ENCODE measurements at regions not wholly inside any gene's neighbourhood (a gene's known extent, or its start where the extent isn't known, plus 50 kb on each side); places are given as distances from the start of the nearest gene placed in this dataset.
"Not testable (repeated sequence)": the region's sequence is repeated elsewhere in the genome, so short reads cannot be mapped to it uniquely, and the experiment has no call there.

DNA sequence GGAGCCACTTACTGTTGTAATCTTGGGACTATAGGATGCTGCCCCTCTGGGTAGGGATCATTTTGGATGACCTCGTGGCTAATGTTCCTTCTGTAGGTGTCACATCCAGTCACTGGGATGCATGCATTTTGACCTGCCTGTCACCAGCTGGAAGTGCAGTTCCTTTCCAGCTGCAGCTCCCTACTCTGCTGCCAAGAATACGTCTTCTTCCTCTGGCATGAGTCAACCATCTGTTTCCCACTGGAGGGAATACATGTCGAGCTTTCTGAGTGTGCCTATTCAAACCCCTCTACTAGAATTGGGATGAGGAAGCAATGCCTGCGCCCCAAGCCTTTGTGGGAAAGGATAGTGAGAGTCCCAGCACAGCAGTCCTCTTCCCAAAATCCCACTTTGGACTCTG lies 415.5 kb upstream of the ADAMTS5 start:
- DNase-seq = no peak

DNA sequence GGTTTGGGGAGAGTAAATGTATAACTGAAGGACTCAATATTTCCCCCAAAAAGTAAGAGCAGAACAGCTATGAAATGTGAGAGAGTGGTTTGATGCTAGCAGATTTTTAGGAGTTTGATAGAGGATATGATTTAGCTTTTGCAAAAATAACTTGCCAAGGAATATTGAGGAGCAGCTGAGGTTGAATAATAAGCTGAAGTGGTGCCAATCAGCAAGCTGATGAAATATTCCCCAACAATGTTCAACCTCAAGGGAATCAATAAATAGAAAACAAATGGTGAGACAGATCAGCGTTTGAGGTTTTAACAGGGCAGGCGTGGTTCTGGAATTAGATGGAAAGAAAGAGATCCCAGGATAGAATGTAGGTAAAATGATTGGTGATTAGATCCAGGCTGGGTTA lies 413.4 kb upstream of the ADAMTS5 start:
- no peak for DNase-seq

DNA sequence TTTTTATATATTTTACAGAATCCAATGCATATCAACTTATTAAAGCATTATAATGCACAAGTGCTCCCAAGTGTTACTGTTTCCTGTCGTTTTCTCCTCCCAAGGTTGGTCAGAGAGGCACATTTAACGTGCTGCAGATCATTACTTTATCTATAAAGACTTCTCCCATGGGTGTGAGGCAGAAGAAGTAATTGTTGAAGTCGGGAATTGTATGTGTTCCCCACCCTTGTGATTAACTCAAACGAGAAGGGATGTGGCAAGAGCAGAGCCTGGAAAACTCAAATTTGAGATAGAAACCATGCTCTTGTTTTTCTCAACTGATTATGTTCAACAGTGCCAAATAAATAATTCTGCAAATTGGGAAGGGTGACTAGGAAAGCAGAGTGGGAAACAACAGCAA lies 412.5 kb upstream of the ADAMTS5 start:
- DNase-seq = no peak

DNA sequence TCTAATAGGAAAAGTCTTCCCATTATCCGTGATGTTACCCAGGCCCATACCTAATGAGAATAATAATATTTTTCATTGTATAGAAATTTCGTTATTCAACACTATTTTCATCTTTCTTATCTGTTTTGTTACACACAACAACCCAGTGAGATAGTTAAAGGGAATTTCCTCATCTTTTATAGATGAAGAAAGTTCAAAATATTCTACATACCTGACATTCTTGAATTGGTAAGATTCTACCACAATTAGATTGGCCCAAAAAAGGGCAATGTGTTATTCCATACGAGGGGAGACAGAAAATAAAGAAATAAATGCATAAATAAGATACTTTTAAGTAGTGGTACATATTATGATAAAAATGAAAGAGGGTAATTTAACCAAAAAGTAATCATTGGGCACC lies 405.5 kb upstream of the ADAMTS5 start:
- DNase-seq = no peak

DNA sequence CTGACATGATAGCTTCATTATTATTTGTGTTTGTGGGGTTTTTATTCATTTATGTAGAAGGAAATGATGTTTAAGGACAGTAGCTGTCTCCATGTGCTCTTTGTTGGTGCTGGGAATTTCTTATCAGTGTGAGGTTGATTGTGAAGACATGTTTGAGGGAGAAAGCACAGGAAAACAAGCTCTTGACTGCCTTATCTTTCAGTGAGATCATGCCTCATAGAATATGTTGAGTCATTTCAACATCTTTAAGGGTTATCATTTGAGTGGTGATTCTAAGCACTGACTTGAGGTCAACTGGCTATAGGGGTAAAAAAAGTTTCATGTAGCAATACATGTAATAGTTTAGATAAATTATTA lies 405.1 kb upstream of the ADAMTS5 start:
- DNase-seq = no peak

DNA sequence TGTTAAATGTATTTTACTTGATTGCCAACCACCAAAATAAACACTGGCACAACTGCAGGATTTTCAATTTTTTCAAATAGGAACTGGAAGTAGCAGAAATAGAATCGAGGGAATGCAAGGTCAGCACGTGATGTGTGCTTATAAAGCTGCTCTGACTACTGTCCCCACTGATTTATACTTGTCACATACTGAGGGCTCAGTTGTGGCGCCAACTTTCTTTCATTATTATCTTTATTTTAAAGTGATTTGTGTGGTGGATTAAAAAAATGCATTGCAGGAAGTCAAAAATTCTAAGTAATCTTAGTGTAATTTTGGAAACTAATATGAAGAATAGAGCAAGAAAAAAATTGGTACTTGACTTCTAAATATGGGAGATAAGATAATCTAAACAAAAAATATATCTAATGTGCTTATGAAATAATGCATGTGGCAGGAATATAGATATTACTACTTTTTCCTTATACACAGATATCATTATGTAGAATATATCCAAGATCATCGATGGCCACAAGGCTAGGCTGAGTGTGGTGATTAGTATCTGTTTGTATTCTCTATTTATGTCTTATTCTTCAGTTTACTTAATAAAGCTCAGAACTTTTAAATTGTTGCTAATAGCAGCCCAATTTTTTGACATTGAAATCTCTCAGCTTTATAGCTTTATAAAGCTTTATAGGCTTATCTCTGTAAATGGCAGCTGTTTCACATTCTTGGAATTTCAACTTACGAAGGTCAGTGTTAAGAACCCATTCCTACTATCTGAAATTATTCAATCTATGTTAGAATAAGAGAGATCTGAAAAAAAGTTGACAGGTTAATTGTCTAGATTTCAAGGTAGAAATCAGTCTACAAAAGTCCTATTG lies 404.5 kb upstream of the ADAMTS5 start:
- no peak for DNase-seq

GRCh38 chr21:27369978-27370571 lies 403.2 kb upstream of the ADAMTS5 start:
- no peak for DNase-seq

GRCh38 chr21:27369234-27369633 lies 402.3 kb upstream of the ADAMTS5 start:
- no peak for DNase-seq

DNA sequence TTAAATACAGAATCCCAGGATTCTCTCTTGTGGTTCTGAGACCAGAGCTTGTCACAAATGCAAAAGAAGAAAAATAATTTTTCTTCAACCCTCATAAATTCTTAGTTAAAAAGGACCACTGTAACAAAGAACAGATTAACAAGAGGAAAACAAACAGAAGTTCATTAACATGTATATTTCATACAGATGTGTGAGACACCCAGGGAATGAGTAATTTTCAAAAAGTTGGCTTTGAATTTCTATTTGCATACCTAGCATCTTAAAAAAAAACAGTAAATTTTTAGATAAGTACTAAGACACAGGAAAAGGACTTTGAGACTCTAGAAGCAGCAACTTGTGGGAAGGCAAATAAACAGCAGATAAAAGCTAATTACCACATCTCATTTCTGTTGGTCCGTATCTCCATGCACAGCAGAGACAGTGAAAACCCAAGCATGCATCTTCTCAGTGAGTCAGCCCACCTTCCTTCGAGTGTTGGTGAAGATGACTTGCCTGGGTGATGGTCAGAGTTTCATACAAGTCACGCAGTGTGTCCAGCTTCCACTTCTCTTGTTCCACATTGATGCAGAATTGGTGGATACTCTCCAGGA lies 399.9 kb upstream of the ADAMTS5 start:
- DNase-seq = no peak

DNA sequence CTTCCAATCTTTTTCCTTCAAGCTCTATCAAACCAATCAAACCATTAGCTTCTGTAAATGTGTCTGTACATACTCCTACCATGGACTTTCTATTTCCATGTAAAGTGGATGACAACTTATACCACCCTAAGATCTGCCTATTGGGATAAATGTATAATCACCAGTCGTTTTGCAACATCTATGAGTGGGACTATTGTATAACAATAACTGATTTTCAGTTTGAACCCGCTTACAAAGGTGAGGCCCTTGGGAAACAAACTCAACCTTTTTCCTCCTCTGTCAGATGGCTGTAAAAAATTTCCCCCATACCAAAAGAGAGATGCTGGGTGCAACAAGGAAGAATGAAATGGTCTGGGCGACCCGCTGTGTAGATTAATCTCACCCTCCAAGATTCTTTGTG lies 399.1 kb upstream of the ADAMTS5 start:
- DNase-seq = no peak

DNA sequence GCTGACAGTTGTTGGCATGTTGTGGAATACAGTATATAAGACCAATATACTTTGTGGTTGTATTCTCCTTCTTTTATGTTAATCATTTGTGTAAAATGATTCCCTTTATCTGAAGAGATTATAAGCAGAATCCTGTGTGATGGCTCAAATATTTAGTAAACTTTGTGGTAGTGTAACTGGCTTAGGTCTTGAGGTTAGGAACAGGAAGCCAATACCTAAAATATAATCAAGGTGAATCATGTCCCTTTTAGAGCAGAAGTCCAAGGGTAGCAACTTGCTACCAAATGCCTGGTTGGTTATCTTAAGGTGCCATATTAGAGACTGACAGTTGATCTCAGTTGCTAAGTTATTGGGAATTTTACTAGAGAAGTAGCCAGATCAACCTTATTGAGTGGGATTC lies 398.5 kb upstream of the ADAMTS5 start:
- no peak for DNase-seq

GRCh38 chr21:27363719-27364477 lies 397.0 kb upstream of the ADAMTS5 start:
- DNase-seq = no peak

DNA sequence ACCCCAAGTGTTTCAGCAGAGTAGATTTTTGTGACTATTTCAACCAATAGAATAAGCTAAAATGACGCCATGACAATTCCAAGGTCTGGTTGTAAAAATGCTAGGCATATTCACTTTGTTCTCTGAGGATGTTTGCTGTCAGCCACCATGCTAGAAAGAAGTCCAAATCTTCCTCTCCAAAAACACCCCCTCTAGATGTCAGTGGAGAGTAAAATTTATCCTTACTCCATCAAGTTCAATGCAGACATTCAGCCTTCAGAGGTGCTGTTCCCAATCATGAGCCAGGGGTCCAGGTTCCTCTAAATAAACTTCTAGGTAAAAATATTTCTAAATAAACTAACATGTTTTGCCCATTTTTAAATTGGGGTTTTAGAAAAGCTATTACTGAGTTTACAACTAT lies 395.4 kb upstream of the ADAMTS5 start:
- DNase-seq = no peak

GRCh38 chr21:27359141-27359540 lies 392.3 kb upstream of the ADAMTS5 start:
- no peak for DNase-seq

GRCh38 chr21:27352885-27353284 lies 386.0 kb upstream of the ADAMTS5 start:
- no peak for DNase-seq

- no peak for DNase-seq
These were observed 379.2 kb upstream of the ADAMTS5 start for GRCh38 chr21:27346041-27346448.

DNA sequence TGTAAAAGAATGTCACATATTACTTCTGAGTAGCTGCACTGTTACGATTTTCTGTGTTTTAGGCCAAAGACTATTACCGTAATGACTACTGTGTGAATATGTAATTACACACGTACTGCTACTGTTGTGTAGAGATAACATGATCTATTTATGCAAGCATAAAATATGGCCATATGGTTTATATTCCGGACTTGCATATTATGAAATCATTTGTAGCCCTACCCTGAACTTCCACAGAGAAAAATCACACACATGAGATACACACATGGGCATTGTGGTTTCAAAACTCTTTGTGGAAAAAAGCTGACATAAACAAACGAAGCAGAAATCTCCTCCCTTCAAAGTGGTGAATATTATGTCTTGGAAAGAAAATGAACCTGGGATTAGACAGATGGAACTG lies 373.0 kb upstream of the ADAMTS5 start:
- no peak for DNase-seq

DNA sequence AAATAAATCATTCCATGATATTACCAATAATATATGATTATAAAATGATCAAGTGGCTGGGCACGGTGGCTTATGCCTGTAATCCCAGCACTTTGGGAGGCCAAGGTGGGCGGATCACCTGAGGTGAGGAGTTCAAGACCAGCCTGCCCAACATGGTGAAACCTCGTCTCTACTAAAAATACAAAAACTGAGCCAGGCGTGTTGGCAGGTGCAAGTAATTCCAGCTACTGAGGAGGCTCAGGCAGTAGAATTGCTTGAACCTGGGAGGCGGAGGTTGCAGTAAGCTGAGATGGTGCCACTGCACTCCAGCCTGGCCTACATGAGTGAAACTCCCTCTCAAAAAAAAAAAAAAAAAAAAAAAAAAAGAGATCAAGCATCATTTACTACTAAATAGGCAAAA lies 371.1 kb upstream of the ADAMTS5 start:
- DNase-seq = not testable (repeated sequence)

DNA sequence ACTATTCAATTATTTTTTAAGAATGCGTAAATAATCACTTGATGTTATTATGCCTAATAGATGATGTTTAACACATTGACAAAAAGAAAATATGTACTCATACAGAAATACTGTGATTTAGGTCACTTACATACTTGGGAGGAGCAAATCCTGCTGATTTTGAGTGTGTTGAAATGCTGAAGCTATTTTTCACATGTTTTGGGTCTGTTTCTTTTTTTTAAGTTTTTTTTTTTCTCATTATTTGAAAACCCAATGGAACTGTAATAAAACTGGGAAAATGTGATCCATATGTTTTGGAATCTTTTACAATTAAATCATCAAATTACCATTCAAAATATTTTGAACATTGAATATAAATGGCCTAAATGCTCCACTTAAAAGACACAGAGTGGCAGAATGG lies 366.2 kb upstream of the ADAMTS5 start:
- no peak for DNase-seq

DNA sequence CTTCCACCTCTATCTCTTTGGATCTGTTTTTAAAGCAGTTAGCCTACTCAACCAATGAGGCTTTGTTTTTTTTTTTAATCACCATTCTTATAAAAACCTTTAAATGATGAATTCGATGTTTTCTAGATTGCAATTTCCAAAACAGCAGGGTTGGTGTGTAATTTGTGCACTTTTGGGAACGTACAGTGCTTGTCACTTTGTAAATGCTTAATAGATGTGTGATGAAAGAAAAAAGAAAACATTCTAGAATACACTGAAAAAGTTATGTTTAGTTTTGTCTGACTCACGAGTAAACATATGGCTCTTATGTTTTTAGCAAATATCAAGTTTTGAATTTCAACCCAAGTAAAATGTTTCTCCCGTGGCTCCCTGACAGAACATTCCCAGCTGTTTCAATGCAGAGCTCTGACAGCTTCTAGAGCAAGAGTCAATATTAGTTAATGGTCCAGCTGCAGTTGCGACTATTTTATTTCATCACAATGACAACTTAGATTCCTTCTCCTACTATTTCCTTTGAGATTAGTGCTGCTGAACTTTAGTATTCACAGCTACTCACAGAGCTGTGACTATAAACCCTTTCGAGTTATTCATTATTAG lies 362.5 kb upstream of the ADAMTS5 start:
- no peak for DNase-seq

GRCh38 chr21:27326301-27326700 lies 359.4 kb upstream of the ADAMTS5 start:
- DNase-seq = no peak

DNA sequence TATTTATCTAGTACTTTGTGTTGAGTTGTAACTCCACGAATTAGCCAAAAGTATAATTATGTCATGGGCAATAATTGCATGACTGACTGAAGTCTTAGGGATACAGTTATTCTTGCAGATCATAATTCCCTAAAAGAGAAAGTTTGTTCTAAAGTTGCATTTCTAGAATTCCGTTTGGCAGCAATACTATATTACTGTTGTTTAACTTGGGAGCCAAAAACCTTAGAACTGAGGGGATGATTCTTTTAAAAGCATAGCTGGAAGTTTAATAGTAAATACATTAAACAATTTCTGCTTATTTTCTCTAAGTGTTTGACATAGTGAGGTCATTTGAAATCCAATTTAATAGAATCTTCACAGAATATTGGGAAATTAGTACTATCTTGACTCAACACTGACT lies 356.4 kb upstream of the ADAMTS5 start:
- no peak for DNase-seq

- DNase-seq = no peak
These were observed 354.9 kb upstream of the ADAMTS5 start for GRCh38 chr21:27321791-27322190.

Measured in NCI-H524 treated with DMSO at 0.1 percent for 48 hours (cell line).